ENCODE measurements at regions not wholly inside any gene's neighbourhood (a gene's known extent, or its start where the extent isn't known, plus 50 kb on each side); places are given as distances from the start of the nearest gene placed in this dataset.

- TF ChIP-seq CTCF (conservative IDR thresholded peaks at IDR 0.05): no peak
- no peak for TF ChIP-seq ZFX (IDR thresholded peaks at IDR 0.05)
Observed at GRCh38 chr11:130802567-130802966, 113.7 kb downstream of the SNX19 start.

All from C4-2B (cell line).